ENCODE measurements at regions not wholly inside any gene's neighbourhood (a gene's known extent, or its start where the extent isn't known, plus 50 kb on each side); places are given as distances from the start of the nearest gene placed in this dataset.
A peak's percentile ranks its signal among the peaks of the same experiment; 100 is the strongest.

- H3K27me3 ChIP-seq, result no peaks in the 10 kb centered on the region
- no peak overlapping the region for H2AFZ ChIP-seq (replicated peaks)
- H3K4me1 ChIP-seq, result peaks cover 9% of the 10 kb centered on the region
- no peak overlapping the region for H3K4me2 ChIP-seq
- H3K9me3 ChIP-seq (ENCODE audit: low read depth), result no peaks in the 10 kb centered on the region
- H3K4me1 Mint-ChIP-seq, result peaks cover 13% of the 10 kb centered on the region
- no peaks in the 10 kb centered on the region for H3K36me3 Mint-ChIP-seq
- no peak overlapping the region for H3K27ac Mint-ChIP-seq
- no peaks in the 10 kb centered on the region for H3F3A ChIP-seq (ENCODE audit: low read depth)
- TF ChIP-seq EZH2phosphoT487 (IDR thresholded peaks at IDR 0.05), result no peak
- no peak for TF ChIP-seq EZH2 (IDR thresholded peaks at IDR 0.05)
- no peak for TF ChIP-seq CTCF (IDR thresholded peaks at IDR 0.05)
- peaks cover 9% of the 10 kb centered on the region for H3K27me3 Mint-ChIP-seq (ENCODE audit: insufficient read depth, low read depth)
- no peaks in the 10 kb centered on the region for H4K20me1 ChIP-seq (ENCODE audit: low read depth)
- DNase-seq (ENCODE audit: low spot score), result no peak
- no peaks in the 10 kb centered on the region for H3K9me3 Mint-ChIP-seq
- H3K9ac ChIP-seq, result no peak overlapping the region
- H3K4me3 ChIP-seq, result no peak overlapping the region
- no peaks in the 10 kb centered on the region for H3K79me2 ChIP-seq (ENCODE audit: low read depth)
- no peak overlapping the region for H3K4me3 Mint-ChIP-seq
- no peak overlapping the region for H3K27ac ChIP-seq
- no peaks in the 10 kb centered on the region for H3K36me3 ChIP-seq
Measured at GRCh38 chr18:22086973-22087372, 82.4 kb upstream of the GATA6 start.

- no peaks in the 10 kb centered on the region for H4K20me1 ChIP-seq (ENCODE audit: low read depth)
- Mint-ChIP-seq H3K4me1 (peaks cover 14% of the 10 kb centered on the region), H3K27me3 (ENCODE audit: insufficient read depth, low read depth) (peaks cover 9% of the 10 kb centered on the region), H3K4me3 (no peak overlapping the region), H3K36me3 (no peaks in the 10 kb centered on the region), H3K9me3 (no peaks in the 10 kb centered on the region), H3K27ac (no peak overlapping the region)
- peak overlapping the region; percentile 22 for H2AFZ ChIP-seq (replicated peaks)
- H3K27ac ChIP-seq, result no peak overlapping the region
- no peaks in the 10 kb centered on the region for H3K36me3 ChIP-seq
- DNase-seq (ENCODE audit: low spot score), result no peak
- H3F3A ChIP-seq (ENCODE audit: low read depth), result no peaks in the 10 kb centered on the region
- H3K27me3 ChIP-seq, result no peaks in the 10 kb centered on the region
- no peaks in the 10 kb centered on the region for H3K79me2 ChIP-seq (ENCODE audit: low read depth)
- no peak overlapping the region for H3K4me2 ChIP-seq
- TF ChIP-seq EZH2phosphoT487 (IDR thresholded peaks at IDR 0.05) (no peak), CTCF (IDR thresholded peaks at IDR 0.05) (no peak), EZH2 (IDR thresholded peaks at IDR 0.05) (no peak)
- H3K4me1 ChIP-seq, result peaks cover 7% of the 10 kb centered on the region
- H3K9ac ChIP-seq, result no peak overlapping the region
- no peak overlapping the region for H3K4me3 ChIP-seq
- H3K9me3 ChIP-seq (ENCODE audit: low read depth), result no peaks in the 10 kb centered on the region
Measured at GRCh38 chr18:22088029-22088428, 81.4 kb upstream of the GATA6 start.

GRCh38 chr18:22088996-22089640 is 80.3 kb upstream of the GATA6 start:
- H3K4me1 Mint-ChIP-seq, result peaks cover 23% of the 10 kb centered on the region
- no peak overlapping the region for H3K4me3 Mint-ChIP-seq
- no peaks in the 10 kb centered on the region for H3K36me3 ChIP-seq
- H2AFZ ChIP-seq (replicated peaks), result no peak overlapping the region
- no peak overlapping the region for H3K9ac ChIP-seq
- H3K27ac Mint-ChIP-seq, result no peak overlapping the region
- peaks cover 7% of the 10 kb centered on the region for H3K4me1 ChIP-seq
- no peaks in the 10 kb centered on the region for H3K9me3 Mint-ChIP-seq
- DNase-seq (ENCODE audit: low spot score), result no peak
- no peaks in the 10 kb centered on the region for H3F3A ChIP-seq (ENCODE audit: low read depth)
- no peak overlapping the region for H3K4me2 ChIP-seq
- no peaks in the 10 kb centered on the region for H4K20me1 ChIP-seq (ENCODE audit: low read depth)
- no peak overlapping the region for H3K4me3 ChIP-seq
- peaks cover 5% of the 10 kb centered on the region for H3K27me3 Mint-ChIP-seq (ENCODE audit: insufficient read depth, low read depth)
- no peaks in the 10 kb centered on the region for H3K79me2 ChIP-seq (ENCODE audit: low read depth)
- H3K36me3 Mint-ChIP-seq, result no peaks in the 10 kb centered on the region
- no peaks in the 10 kb centered on the region for H3K9me3 ChIP-seq (ENCODE audit: low read depth)
- TF ChIP-seq EZH2 (IDR thresholded peaks at IDR 0.05), result no peak
- TF ChIP-seq EZH2phosphoT487 (IDR thresholded peaks at IDR 0.05), result no peak
- TF ChIP-seq CTCF (IDR thresholded peaks at IDR 0.05), result no peak
- no peaks in the 10 kb centered on the region for H3K27me3 ChIP-seq
- no peak overlapping the region for H3K27ac ChIP-seq

Data from neural progenitor cell (in vitro differentiated cells).